RWPE1 (cell line): ENCODE measurements at regions not wholly inside any gene's neighbourhood (a gene's known extent, or its start where the extent isn't known, plus 50 kb on each side); places are given as distances from the start of the nearest gene placed in this dataset.

Source experiments
- CTCF ChIA-PET: fragments of 350-600 bp; sonication (Branson Sonifier 250); formaldehyde crosslinking; extraction: SDS; loops from one replicate; lab custom pipeline; 2021; lab: Yijun Ruan, JAX
- POLR2A ChIA-PET: fragments of 400-600 bp; formaldehyde crosslinking; extraction: SDS; loops from one replicate; lab custom pipeline; 2020; ENCODE audit warnings: antibody characterized with exemption; ENCODE audit not compliant: low non-redundant PET; lab: Yijun Ruan, JAX
- DNase-seq: peaks from one replicate; pipeline ENCODE4 v3.0.0; 2012; ENCODE audit warnings: low spot score
- H3K27ac ChIP-seq: fragments of 450-650 bp; 2 replicates; pipeline ENCODE4 v1.5.1; 2017
- TF ChIP-seq, protein P1 (sequence below): fragments of 450-650 bp; conservative IDR thresholded peaks from 2 replicates; pipeline ENCODE4 v1.5.1; 2017; ENCODE audit warnings: low read depth, mild to moderate bottlenecking

DNA sequence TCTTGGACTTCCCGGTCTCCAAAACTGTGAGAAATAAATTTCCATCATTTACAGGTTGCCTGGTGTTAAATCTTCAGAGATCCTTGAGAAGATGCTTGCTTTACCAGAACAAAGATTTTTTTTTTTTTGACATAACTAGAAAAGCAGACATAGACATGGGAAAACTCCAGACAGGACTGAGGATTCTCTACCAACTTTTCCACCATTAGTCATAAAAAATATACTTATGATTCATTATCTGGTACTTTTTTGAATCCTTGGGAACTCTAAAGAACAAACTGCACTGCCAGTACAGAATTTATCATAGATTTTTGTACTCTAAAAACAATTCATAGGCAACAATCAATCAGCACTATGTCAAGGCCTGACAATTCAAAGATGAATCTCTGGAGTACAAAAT, 487.6 kb downstream of the EFNB2 start:
- CTCF ChIA-PET = no interaction called here
- DNase-seq = no peak
- no peak overlapping the region for H3K27ac ChIP-seq
- TF ChIP-seq, protein P1, sequence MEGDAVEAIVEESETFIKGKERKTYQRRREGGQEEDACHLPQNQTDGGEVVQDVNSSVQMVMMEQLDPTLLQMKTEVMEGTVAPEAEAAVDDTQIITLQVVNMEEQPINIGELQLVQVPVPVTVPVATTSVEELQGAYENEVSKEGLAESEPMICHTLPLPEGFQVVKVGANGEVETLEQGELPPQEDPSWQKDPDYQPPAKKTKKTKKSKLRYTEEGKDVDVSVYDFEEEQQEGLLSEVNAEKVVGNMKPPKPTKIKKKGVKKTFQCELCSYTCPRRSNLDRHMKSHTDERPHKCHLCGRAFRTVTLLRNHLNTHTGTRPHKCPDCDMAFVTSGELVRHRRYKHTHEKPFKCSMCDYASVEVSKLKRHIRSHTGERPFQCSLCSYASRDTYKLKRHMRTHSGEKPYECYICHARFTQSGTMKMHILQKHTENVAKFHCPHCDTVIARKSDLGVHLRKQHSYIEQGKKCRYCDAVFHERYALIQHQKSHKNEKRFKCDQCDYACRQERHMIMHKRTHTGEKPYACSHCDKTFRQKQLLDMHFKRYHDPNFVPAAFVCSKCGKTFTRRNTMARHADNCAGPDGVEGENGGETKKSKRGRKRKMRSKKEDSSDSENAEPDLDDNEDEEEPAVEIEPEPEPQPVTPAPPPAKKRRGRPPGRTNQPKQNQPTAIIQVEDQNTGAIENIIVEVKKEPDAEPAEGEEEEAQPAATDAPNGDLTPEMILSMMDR = no peak
- POLR2A ChIA-PET = no interaction called here

DNA sequence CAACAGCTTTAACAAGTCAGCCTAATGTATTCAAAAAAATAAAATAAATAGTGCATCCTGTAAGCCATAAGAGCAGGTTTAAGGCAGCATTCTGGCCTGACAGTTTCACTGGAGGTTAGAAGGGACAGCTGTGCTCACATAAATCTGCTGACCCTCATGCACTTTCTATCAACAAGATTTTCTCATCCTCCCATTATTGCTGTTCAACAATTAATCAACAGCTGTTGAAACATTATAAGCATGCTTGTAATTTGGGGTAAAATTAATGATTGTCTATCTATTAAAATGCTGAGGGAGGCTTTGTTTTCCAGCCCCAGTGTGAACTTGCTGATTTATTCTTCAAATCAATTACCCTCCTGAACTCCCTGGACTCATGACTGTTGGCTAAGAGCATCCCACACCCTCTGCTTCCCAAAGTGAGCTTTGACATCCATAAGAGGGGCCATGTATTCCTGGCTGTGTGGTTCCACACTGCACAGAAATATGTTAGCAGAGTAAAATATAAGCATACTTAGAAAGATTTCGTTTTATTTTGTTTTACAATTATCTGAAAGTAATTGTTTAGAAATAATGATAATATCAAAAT, 492.4 kb downstream of the EFNB2 start:
- ChIA-PET CTCF (interaction anchor here (0.6 kb wide), 1 partner anchor 332 kb away, joined by 3 read pairs; no protein-coding TSS in a partner anchor), POLR2A (no interaction called here)
- H3K27ac ChIP-seq = no peak overlapping the region
- TF ChIP-seq, protein P1 = no peak
- DNase-seq = no peak

DNA sequence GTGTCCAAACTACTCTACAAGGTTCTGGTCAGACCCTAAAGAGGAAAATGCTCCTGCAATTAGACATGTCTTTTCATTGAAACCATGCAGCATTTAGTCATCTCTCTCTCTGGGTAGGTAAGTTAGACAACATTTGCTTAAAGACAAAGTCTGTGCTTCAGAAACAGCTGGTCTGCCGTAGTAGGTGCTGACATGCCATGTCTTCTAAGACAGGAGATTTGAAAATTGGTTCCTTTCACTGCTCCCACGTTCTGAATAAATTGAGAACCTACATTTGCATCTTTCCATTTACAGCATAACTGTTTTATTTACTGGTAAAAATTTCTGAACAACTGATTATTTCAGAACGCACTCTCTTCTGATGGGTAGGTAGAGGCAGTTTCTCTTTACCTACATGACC, 494.0 kb downstream of the EFNB2 start:
- TF ChIP-seq, protein P1 = no peak
- ChIA-PET CTCF (no interaction called here), POLR2A (no interaction called here)
- H3K27ac ChIP-seq = no peak overlapping the region
- DNase-seq = no peak

DNA sequence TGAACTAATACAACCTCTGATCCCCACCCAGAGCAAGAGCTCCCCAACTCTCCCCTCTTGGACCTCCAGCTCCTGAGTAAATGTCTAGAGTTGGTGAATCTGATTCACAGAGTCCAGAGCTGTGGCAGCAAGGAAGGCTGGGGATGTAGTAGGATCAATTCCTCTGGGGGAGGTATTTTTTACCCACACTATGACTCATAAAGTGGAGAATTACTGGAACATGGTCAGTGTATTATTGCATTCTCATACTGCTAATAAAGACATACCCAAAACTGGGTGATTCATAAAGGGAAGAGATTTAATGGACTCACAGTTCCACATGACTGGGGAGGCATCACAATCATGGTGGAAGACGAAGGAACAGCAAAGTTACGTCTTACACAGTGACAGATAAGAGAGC, 496.7 kb downstream of the EFNB2 start:
- H3K27ac ChIP-seq = no peak overlapping the region
- TF ChIP-seq, protein P1 = no peak
- DNase-seq = peak; percentile 51
- POLR2A ChIA-PET = no interaction called here
- CTCF ChIA-PET = interaction anchor here (0.5 kb wide), 1 partner anchor 1143 kb away, joined by 5 read pairs; no protein-coding TSS in a partner anchor

DNA sequence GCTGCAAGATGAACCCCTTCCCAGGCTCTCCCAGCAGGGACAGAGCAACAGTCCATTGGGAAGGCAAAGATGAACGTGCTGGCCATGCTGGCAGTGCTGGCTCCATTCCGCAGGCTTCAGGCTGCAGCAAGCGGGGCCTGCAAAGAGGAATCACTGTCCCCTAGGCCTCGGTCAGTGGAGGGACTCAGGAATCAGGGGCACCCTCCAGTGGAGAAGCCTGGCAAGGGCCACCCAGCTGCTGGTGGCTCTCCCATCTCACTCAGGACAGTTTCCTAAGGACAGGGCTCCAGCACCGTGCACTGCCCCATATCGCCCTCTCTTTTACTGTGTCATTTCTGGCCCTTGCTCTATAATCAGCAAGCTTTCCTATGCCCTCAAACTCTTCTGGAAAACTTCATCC, 498.6 kb downstream of the EFNB2 start:
- DNase-seq = no peak
- no peak overlapping the region for H3K27ac ChIP-seq
- TF ChIP-seq, protein P1 = no peak
- ChIA-PET POLR2A (no interaction called here), CTCF (interaction anchor here (0.6 kb wide), 1 partner anchor 853 kb away, joined by 3 read pairs; no protein-coding TSS in a partner anchor)

DNA sequence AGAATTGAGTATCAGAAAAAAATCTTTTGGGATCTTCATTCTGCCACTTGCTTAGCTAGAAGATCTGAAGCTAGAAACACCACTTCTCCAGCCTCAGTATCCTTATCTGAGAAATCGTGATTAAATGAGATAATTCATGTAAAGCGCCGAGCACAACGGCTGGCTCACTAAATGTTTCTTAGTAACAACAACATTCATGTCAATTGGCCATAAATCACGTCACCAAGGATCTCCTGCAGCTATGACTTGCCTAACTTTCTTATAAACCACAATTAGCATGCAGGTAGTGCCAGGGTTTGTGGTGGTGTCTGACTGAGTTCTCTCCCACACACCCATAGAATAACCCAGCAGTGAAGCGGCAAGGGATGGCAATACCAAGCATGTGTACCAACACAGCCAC, 501.3 kb downstream of the EFNB2 start:
- no peak for DNase-seq
- TF ChIP-seq, protein P1 = no peak
- CTCF ChIA-PET = no interaction called here
- POLR2A ChIA-PET = no interaction called here
- H3K27ac ChIP-seq = no peak overlapping the region

DNA sequence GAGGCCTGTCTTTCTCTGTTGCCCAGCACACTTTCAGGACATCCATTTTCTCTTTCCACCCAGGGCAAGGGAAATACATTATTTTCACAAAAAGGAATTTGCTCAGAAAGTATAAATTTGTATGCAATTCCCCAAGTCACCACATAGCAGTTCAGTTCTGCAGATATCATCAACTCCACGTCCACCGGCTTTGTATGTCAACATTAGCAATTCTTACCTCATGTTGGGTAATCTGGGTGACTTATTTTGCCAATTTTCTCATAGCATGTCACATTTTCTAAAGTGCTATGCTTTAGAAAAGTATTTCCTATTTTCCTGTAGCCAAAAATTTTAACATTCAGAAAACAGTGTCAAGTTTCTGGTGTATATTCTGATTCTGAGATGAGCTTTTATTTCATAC, 501.8 kb downstream of the EFNB2 start:
- CTCF ChIA-PET = no interaction called here
- TF ChIP-seq, protein P1 = no peak

More for the DNA sequence above, 501.8 kb downstream of the EFNB2 start:
- no peak overlapping the region for H3K27ac ChIP-seq
- peak; percentile 12 for DNase-seq
- POLR2A ChIA-PET = no interaction called here
